ENCODE measurements at regions not wholly inside any gene's neighbourhood (a gene's known extent, or its start where the extent isn't known, plus 50 kb on each side); places are given as distances from the start of the nearest gene placed in this dataset.
"Not testable (repeated sequence)": the region's sequence is repeated elsewhere in the genome, so short reads cannot be mapped to it uniquely, and the experiment has no call there.

GRCh38 chr14:51444353-51445000 lies 204.4 kb downstream of the TMX1 start:
- DNase-seq (ENCODE audit: low read depth): no peak

- DNase-seq (ENCODE audit: low read depth): no peak
Observed at GRCh38 chr14:51445001-51445390, 204.9 kb downstream of the TMX1 start.

DNA sequence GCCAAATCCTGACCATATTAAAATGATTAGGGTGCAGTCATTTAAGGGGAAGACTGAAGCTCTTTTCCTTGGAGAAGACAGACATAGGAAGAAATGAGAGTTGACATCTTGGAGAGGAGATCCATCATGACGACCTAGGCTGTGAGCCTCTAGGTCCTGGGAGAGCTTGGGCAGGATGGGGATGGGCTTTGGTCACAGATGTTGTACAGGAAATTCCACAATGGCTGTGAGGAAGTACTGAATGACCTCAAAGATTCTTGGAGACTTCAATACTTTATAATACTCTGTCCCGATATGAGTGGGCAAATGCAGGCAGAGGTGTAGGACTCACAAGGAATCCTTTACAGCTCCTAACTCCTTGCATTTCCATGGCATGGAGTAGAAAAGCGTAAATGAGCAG lies 204.9 kb upstream of the FRMD6 start:
- peak; percentile 27 for DNase-seq (ENCODE audit: low read depth)

GRCh38 chr14:51447411-51447810 lies 204.3 kb upstream of the FRMD6 start:
- DNase-seq (ENCODE audit: low read depth): no peak

- DNase-seq (ENCODE audit: low read depth): no peak
Observed at GRCh38 chr14:51448831-51449670, 202.7 kb upstream of the FRMD6 start.

DNA sequence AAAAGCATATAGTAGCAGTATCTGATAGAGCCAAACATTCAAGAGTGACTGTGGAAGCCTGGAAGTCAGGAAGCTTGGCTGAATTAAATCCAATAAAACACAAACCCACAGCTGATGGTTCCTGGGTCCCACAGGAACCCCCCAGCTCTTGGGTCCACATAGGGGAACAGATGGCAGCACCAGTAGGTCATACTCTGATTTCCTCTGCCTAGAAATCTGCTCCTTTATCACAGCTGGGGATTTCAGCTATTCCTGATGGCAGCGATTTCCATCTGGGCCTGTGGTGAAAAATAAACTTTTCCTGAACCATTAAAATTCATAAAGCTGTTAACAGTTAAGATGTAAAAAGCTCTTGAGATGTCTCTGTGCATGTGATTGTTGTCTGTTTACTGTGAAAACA lies 202.0 kb upstream of the FRMD6 start:
- no peak for DNase-seq (ENCODE audit: low read depth)

DNA sequence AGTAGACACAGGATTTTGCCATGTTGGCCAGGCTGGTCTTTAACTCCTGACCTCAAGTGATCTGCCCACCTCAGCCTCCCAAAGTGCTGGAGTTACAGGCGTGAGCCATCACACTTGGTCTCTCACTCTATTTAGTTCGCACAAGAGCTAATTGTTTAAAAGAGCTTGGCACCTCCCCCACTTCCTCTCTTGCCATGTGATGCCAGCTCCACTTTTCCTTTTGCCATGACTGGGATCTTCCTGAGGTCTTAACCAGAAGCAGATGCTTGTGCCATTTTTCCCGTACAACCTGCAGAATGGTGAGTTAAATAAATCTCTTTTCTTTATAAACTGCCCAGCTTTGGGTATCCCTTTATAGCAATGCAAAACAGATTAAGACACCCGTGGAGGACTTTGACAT lies 200.1 kb upstream of the FRMD6 start:
- no peak for DNase-seq (ENCODE audit: low read depth)

DNA sequence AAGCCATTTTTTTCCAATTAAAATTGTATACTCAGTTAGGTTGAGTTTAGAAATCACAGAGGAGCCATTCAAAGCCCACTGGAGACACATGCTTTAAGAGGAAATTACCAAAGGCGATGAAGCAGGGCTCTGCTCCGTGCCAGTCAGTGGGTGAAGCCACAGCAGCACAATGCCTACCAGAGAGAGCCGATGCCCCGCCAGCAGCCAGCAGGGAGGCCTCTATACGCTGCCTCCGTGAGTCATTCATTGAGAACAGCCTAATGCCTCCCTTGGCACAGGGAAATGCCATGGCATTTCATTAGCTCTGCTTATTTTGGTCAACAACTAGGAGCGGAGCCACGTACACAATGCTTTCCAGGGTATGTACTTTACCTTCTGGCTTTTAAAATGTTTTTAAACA lies 197.8 kb upstream of the FRMD6 start:
- peak; percentile 59 for DNase-seq (ENCODE audit: low read depth)

DNA sequence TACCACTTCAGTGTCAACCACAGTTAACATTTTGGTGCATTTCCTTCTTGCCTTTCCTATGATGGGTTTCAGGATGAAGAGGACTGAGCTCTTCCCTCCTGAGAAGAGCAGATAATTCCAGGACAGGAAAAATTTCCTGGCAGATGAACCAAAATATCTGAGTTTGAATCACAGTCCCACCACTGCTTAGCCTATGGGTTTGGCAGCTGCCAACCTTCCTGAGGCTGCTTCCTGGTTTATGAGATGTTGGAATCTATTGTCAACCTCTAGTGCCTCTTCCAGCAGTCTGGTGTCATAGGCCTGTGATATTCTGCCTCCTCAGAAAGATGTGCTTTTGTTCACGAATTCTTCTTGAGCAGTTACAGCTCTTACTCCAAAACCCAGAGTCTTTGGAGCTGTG lies 197.4 kb upstream of the FRMD6 start:
- DNase-seq (ENCODE audit: low read depth): peak; percentile 35

GRCh38 chr14:51455041-51455835 lies 196.5 kb upstream of the FRMD6 start:
- no peak for DNase-seq (ENCODE audit: low read depth)

GRCh38 chr14:51457843-51458562 lies 193.7 kb upstream of the FRMD6 start:
- no peak for DNase-seq (ENCODE audit: low read depth)

- DNase-seq (ENCODE audit: low read depth): peak; percentile 94
Observed at GRCh38 chr14:51458563-51458955, 193.2 kb upstream of the FRMD6 start.

GRCh38 chr14:51460011-51460410 lies 191.7 kb upstream of the FRMD6 start:
- no peak for DNase-seq (ENCODE audit: low read depth)

GRCh38 chr14:51462182-51462581 lies 189.5 kb upstream of the FRMD6 start:
- DNase-seq (ENCODE audit: low read depth): no peak

DNA sequence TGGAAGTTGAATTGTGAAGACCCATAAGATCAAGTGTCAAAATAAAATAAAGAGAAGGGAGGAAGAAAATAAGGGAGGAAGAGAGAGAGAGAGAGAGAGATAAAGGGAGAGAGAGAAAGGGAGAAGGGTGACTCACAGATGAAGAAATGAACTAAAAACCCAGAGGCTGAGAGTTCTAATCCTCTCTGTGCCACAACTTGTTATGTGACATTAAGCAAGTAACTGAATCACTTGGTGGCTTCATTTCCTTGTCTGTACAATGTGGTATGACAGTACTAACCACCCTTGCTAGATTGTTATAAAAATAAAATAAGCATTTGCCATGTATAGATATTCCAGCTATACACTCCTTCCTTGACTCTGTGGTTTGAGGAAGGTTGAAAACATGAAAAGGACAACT lies 189.0 kb upstream of the FRMD6 start:
- DNase-seq (ENCODE audit: low read depth): no peak

GRCh38 chr14:51463461-51463860 lies 188.2 kb upstream of the FRMD6 start:
- no peak for DNase-seq (ENCODE audit: low read depth)

- DNase-seq (ENCODE audit: low read depth): no peak
Observed at GRCh38 chr14:51464411-51464810, 187.3 kb upstream of the FRMD6 start.

DNA sequence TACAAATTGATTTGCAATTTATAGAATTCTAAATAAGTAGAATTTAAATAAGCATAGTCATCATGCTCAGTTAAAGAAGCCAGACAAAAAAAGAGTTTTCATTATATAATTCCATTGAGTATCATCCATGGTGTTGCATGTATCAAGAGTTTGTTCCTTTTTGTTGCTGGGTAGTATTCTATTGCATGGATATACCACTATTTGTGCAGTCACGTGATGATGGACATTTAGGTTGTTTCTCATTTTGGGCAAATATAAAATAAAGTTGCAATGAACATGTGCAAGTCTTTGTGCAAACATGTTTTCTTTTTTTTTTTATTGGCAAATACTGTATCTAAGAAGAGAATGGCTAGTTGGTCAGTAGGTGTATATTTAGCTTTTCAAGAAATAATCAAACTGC lies 186.2 kb upstream of the FRMD6 start:
- DNase-seq (ENCODE audit: low read depth): no peak

DNA sequence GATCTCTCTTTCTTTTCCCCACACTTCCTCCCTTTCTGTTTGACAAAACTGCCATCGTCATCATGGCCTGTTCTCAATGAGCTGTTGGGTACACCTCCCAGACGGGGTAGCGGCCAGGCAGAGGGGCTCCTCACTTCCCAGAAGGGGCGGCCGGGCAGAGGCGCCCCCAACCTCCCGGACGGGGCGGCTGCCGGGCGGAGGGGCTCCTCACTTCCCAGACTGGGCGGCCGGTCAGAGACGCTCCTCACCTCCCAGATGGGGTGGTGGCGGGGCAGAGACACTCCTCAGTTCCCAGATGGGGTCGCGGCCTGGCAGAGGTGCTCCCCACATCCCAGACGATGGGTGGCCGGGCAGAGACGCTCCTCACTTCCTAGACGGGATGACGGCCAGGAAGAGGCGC lies 184.3 kb upstream of the FRMD6 start:
- not testable (repeated sequence) for DNase-seq (ENCODE audit: low read depth)

- no peak for DNase-seq (ENCODE audit: low read depth)
Observed at GRCh38 chr14:51468523-51468922, 183.2 kb upstream of the FRMD6 start.

GRCh38 chr14:51472881-51473280 lies 178.8 kb upstream of the FRMD6 start:
- no peak for DNase-seq (ENCODE audit: low read depth)

DNA sequence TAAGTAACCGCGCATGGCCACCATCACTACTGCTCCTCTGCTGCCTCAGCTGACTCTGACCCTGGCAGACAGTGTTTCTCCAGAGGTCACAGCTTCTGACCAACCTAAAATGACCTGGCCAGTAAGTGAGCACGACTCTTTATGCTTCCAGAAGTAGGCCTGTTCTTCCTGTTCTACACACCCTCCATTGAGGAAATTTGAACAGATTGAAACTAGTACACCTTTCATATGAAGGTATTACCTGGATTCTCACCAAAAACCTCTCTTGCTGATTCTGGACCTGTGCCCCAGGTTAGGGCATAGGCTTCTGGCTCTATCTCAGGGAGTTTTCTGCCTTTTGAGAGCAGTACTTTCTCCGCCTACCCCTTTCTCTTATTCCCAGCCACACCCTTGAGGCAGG lies 178.4 kb upstream of the FRMD6 start:
- DNase-seq (ENCODE audit: low read depth): no peak
